Stimulated activated CD8-positive, alpha-beta memory T cell treated with anti-CD3 and anti-CD28 coated beads, Interleukin-12 subunit alpha, Interleukin-12 subunit beta, amount 100 ng/mL, for 4 hours (primary cell): ENCODE measurements at regions not wholly inside any gene's neighbourhood (a gene's known extent, or its start where the extent isn't known, plus 50 kb on each side); places are given as distances from the start of the nearest gene placed in this dataset.

ENCODE experiments used
- DNase-seq: peaks from one replicate; pipeline ENCODE4 v3.0.0-alpha.2; 2020; ENCODE audit warnings: low read depth

- DNase-seq = no peak
These were observed 193.2 kb upstream of the MAP3K1 start for GRCh38 chr5:56622141-56622540.

GRCh38 chr5:56620903-56621677, 194.3 kb upstream of the MAP3K1 start:
- DNase-seq = no peak

GRCh38 chr5:56617998-56618397, 197.4 kb upstream of the MAP3K1 start:
- no peak for DNase-seq

- DNase-seq = no peak
These were observed 198.7 kb upstream of the MAP3K1 start for GRCh38 chr5:56616454-56617160.

GRCh38 chr5:56615361-56616153, 199.8 kb upstream of the MAP3K1 start:
- no peak for DNase-seq

- no peak for DNase-seq
These were observed 202.6 kb upstream of the MAP3K1 start for GRCh38 chr5:56612759-56613158.

GRCh38 chr5:56612353-56612752, 203.0 kb upstream of the MAP3K1 start:
- DNase-seq = no peak

GRCh38 chr5:56610093-56610698, 205.2 kb upstream of the MAP3K1 start:
- DNase-seq = no peak

GRCh38 chr5:56608217-56608925, 207.0 kb upstream of the MAP3K1 start:
- no peak for DNase-seq

- DNase-seq = no peak
These were observed 207.8 kb upstream of the MAP3K1 start for GRCh38 chr5:56607551-56607950.

GRCh38 chr5:56607074-56607473, 208.3 kb upstream of the MAP3K1 start:
- DNase-seq = no peak

GRCh38 chr5:56606192-56606591, 209.2 kb upstream of the MAP3K1 start:
- DNase-seq = no peak

GRCh38 chr5:56605231-56605630, 210.1 kb upstream of the MAP3K1 start:
- DNase-seq = no peak

- DNase-seq = no peak
These were observed 213.7 kb upstream of the MAP3K1 start for GRCh38 chr5:56601641-56602071.

- no peak for DNase-seq
These were observed 216.4 kb upstream of the MAP3K1 start for GRCh38 chr5:56598941-56599340.

- DNase-seq = no peak
These were observed 219.2 kb upstream of the MAP3K1 start for GRCh38 chr5:56596155-56596554.

- DNase-seq = no peak
These were observed 219.8 kb upstream of the MAP3K1 start for GRCh38 chr5:56595566-56595965.

- no peak for DNase-seq
These were observed 220.6 kb upstream of the MAP3K1 start for GRCh38 chr5:56594792-56595191.

- no peak for DNase-seq
These were observed 224.3 kb upstream of the MAP3K1 start for GRCh38 chr5:56591081-56591480.

GRCh38 chr5:56589481-56589860, 225.9 kb upstream of the MAP3K1 start:
- DNase-seq = no peak

GRCh38 chr5:56588636-56589480, 226.5 kb upstream of the MAP3K1 start:
- peak; percentile 6 for DNase-seq
